ENCODE measurements at regions not wholly inside any gene's neighbourhood (a gene's known extent, or its start where the extent isn't known, plus 50 kb on each side); places are given as distances from the start of the nearest gene placed in this dataset.

- no peaks in the 10 kb centered on the region for H3K9me2 ChIP-seq (replicated peaks; ENCODE audit: control insufficient read depth, low read length)
- H3K4me1 ChIP-seq (ENCODE audit: control insufficient read depth, low read length): no peaks in the 10 kb centered on the region
- no peaks in the 10 kb centered on the region for H3K79me2 ChIP-seq (ENCODE audit: control insufficient read depth, low read length)
- H4K20me1 ChIP-seq (ENCODE audit: control insufficient read depth, insufficient read depth, low read depth, low read length): no peaks in the 10 kb centered on the region
- H3K27ac ChIP-seq (ENCODE audit: low read depth, low read length): no peak overlapping the region
- H3F3A ChIP-seq (ENCODE audit: control insufficient read depth, insufficient read depth): no peaks in the 10 kb centered on the region
- no peak for TF ChIP-seq CTCF (IDR thresholded peaks at IDR 0.05; ENCODE audit: low read depth, low read length, poor library complexity, severe bottlenecking)
- no peak for TF ChIP-seq EZH2phosphoT487 (IDR thresholded peaks at IDR 0.05; ENCODE audit: borderline replicate concordance, low read length)
- peaks cover 14% of the 10 kb centered on the region; the same call in 1 of the 2 replicates for H3K9me3 ChIP-seq (ENCODE audit: control insufficient read depth, insufficient read depth, low read length)
- H3K4me3 ChIP-seq (ENCODE audit: low read length): no peak overlapping the region
- no peak overlapping the region for H3K4me2 ChIP-seq (ENCODE audit: low read length)
- H3K36me3 ChIP-seq (ENCODE audit: control insufficient read depth, low read length): no peaks in the 10 kb centered on the region
- no peaks in the 10 kb centered on the region for H3K27me3 ChIP-seq (ENCODE audit: control insufficient read depth, low read length)
These were observed 459.2 kb downstream of the KCNJ3 start for GRCh38 chr2:155157711-155158110.

- no peaks in the 10 kb centered on the region for H3F3A ChIP-seq (ENCODE audit: control insufficient read depth, insufficient read depth)
- no peaks in the 10 kb centered on the region for H3K9me2 ChIP-seq (replicated peaks; ENCODE audit: control insufficient read depth, low read length)
- no peaks in the 10 kb centered on the region for H3K27me3 ChIP-seq (ENCODE audit: control insufficient read depth, low read length)
- peaks cover 20% of the 10 kb centered on the region; the same call in 1 of the 2 replicates for H3K9me3 ChIP-seq (ENCODE audit: control insufficient read depth, insufficient read depth, low read length)
- no peaks in the 10 kb centered on the region for H4K20me1 ChIP-seq (ENCODE audit: control insufficient read depth, insufficient read depth, low read depth, low read length)
- TF ChIP-seq EZH2phosphoT487 (IDR thresholded peaks at IDR 0.05; ENCODE audit: borderline replicate concordance, low read length): no peak
- TF ChIP-seq CTCF (IDR thresholded peaks at IDR 0.05; ENCODE audit: low read depth, low read length, poor library complexity, severe bottlenecking): no peak
- H3K4me1 ChIP-seq (ENCODE audit: control insufficient read depth, low read length): no peaks in the 10 kb centered on the region
- H3K36me3 ChIP-seq (ENCODE audit: control insufficient read depth, low read length): peaks cover under 1% of the 10 kb centered on the region; the same call in 1 of the 2 replicates
- no peak overlapping the region for H3K4me2 ChIP-seq (ENCODE audit: low read length)
- no peaks in the 10 kb centered on the region for H3K79me2 ChIP-seq (ENCODE audit: control insufficient read depth, low read length)
- H3K27ac ChIP-seq (ENCODE audit: low read depth, low read length): no peak overlapping the region
- H3K4me3 ChIP-seq (ENCODE audit: low read length): no peak overlapping the region
These were observed 458.6 kb downstream of the KCNJ3 start for GRCh38 chr2:155157065-155157464.

DNA sequence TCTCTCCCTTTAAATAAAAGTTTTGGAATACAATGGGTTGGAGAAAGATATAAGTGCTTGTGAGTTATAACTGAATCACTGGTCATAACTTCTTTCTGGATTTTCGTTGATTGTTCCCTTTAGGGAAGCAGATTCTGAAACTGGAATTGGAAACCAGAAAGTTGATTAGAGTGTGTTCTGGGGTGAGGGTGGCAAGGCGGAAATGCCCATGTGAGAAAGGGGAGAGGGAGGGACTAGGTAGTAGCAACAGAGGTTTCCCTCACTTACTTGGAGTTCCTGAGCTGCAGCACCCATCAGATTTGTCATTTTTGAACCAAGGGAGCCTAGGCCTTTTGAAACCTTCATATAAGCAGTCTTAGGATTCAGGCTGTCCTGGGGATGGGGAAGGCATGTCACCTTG is 453.4 kb downstream of the KCNJ3 start:
- no peak overlapping the region for H3K4me2 ChIP-seq (ENCODE audit: low read length)
- no peaks in the 10 kb centered on the region for H3K27me3 ChIP-seq (ENCODE audit: control insufficient read depth, low read length)
- peaks cover 9% of the 10 kb centered on the region for H3K4me1 ChIP-seq (ENCODE audit: control insufficient read depth, low read length)
- H3K4me3 ChIP-seq (ENCODE audit: low read length): no peak overlapping the region
- TF ChIP-seq EZH2phosphoT487 (IDR thresholded peaks at IDR 0.05; ENCODE audit: borderline replicate concordance, low read length) (no peak), CTCF (IDR thresholded peaks at IDR 0.05; ENCODE audit: low read depth, low read length, poor library complexity, severe bottlenecking) (no peak)
- H3K27ac ChIP-seq (ENCODE audit: low read depth, low read length): no peak overlapping the region
- H3K9me2 ChIP-seq (replicated peaks; ENCODE audit: control insufficient read depth, low read length): no peaks in the 10 kb centered on the region
- H3K36me3 ChIP-seq (ENCODE audit: control insufficient read depth, low read length): peaks cover 18% of the 10 kb centered on the region
- H3K9me3 ChIP-seq (ENCODE audit: control insufficient read depth, insufficient read depth, low read length): peaks cover 24% of the 10 kb centered on the region
- H4K20me1 ChIP-seq (ENCODE audit: control insufficient read depth, insufficient read depth, low read depth, low read length): no peaks in the 10 kb centered on the region
- H3F3A ChIP-seq (ENCODE audit: control insufficient read depth, insufficient read depth): peaks cover under 1% of the 10 kb centered on the region
- no peaks in the 10 kb centered on the region for H3K79me2 ChIP-seq (ENCODE audit: control insufficient read depth, low read length)

Measured in DOHH2 (cell line).